GM18909 (cell line): ENCODE measurements at regions not wholly inside any gene's neighbourhood (a gene's known extent, or its start where the extent isn't known, plus 50 kb on each side); places are given as distances from the start of the nearest gene placed in this dataset.
A peak's percentile ranks its signal among the peaks of the same experiment; 100 is the strongest.
"Not testable (repeated sequence)": the region's sequence is repeated elsewhere in the genome, so short reads cannot be mapped to it uniquely, and the experiment has no call there.

Experiments used
- ATAC-seq: cut with Tn5 transposase; IDR thresholded peaks from one replicate; pipeline ENCODE4 v1.9.1; 2021; ENCODE audit warnings: mild to moderate bottlenecking; ENCODE audit not compliant: unreplicated experiment, poor library complexity

DNA sequence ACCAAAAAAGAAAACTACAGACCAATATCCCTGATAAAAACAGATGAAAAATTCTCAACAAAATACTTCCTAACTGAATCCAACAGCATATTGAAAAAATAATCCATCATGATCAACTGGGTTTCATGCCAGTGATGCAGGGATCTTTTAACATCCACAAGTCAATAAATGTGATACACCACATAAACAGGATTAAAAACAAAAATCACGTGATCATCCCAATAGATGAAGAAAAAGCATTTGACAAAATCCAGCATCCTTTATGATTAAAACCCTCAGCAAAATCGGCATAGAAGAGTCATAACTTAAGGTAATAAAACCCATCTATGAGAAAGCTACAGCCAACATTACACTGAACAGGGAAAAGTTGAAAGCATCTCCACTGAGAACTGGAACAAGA lies 107.5 kb downstream of the DCLK3 start:
- ATAC-seq: no peak

GRCh38 chr3:36653095-36653494 lies 111.3 kb downstream of the DCLK3 start:
- no peak for ATAC-seq

- no peak for ATAC-seq
Observed at GRCh38 chr3:36652104-36652503, 112.2 kb downstream of the DCLK3 start.

DNA sequence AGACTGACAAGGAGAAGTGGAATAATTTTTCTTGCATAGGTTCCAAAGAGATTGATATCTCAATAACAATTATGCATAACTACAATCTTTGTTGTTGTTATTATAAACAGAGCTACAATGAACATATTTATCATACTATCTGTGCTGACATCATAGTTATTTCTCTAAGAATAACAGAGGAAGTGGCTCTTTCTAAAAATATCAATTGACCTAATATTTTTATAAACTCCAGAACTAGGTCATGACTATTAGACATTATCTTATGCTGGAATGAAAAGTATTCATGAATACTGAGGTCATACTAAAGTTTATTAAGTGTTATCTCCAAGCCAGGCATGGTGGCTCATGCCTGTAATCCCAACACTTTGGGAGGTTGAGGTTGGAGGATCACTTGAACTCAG lies 114.1 kb downstream of the DCLK3 start:
- ATAC-seq: no peak

GRCh38 chr3:36649125-36649524 lies 115.2 kb downstream of the DCLK3 start:
- ATAC-seq: peak; percentile 22

- ATAC-seq: peak; percentile 85
Observed at GRCh38 chr3:36648241-36649034, 115.9 kb downstream of the DCLK3 start.

GRCh38 chr3:36647423-36647853 lies 116.9 kb downstream of the DCLK3 start:
- ATAC-seq: no peak

DNA sequence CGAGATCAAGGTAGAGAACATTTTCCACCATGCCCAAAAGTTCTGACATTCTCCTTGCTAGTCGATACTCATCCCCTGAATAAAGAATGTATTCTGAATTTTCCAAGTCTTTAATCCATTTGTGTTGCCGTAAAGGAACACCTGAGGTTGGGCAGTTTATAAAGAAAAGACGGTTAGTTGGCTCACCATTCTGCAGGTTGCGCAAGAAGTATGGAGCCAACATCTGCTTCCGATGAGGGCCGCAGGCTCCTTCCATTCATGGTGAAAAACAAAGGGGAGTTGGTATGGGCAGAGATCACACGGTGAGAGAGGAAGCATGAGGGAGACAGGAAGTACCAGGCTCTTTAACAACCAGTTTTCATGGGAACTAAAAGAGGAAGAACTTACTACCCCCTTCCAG lies 121.2 kb downstream of the DCLK3 start:
- no peak for ATAC-seq

DNA sequence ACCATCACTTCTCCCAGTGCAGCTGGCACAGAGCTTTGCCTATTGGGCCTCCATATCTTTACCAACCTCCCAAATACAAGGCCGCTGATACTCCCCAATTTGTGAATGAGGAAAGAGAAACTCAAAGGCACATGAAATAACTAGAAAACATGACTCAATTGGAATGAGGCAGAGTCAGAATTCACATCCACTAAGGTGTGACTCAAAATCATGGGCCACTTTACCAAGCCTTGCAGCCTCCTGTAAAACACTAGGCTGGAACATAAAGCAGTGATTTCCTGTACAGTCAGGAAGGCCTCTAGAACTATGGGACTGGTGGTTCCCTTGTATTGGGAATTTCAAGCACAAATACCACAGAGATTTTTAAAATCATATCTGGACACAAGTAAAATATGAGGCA lies 128.6 kb downstream of the DCLK3 start:
- ATAC-seq: no peak

GRCh38 chr3:36633897-36634296 lies 130.5 kb downstream of the DCLK3 start:
- not testable (repeated sequence) for ATAC-seq

- ATAC-seq: no peak
Observed at GRCh38 chr3:36633060-36633459, 131.3 kb downstream of the DCLK3 start.

DNA sequence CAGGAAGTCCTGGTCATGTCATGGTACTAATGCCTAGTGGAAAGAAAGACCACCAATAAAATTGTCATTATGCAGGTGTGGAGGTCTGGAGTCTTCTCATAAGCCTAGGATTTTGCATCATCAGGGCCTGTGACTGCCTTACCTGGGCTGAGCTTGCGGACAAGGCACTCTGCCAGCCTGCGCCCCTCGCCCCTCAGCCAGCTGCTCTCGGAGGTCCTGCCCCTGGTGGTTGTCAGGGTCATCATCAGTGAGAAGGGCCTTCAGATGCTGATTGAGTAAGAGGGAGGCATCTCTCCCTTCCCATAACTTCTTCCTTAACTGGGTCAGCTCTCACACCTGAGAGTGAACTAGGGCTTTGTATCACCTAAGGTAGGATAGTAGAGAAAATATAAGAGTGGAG lies 132.8 kb downstream of the DCLK3 start:
- no peak for ATAC-seq

DNA sequence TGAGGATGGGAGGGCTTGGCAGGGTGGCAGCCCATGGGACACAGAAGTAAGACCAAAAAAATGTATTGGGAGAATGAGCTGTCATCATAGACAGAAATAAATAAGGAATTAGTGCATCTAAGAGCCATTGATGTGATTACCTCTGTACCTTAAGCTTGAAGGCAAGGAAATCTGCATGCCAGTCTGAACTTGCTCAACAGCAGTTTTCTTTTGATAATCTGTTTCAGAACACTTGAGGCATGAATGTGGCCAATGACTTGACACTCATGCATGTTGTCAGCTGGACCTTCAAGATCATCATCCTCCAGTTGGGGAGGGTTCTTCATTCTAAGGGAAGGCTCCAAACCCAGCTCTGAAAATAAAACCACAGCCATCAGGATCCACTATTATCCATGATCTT lies 148.5 kb downstream of the DCLK3 start:
- ATAC-seq: no peak

DNA sequence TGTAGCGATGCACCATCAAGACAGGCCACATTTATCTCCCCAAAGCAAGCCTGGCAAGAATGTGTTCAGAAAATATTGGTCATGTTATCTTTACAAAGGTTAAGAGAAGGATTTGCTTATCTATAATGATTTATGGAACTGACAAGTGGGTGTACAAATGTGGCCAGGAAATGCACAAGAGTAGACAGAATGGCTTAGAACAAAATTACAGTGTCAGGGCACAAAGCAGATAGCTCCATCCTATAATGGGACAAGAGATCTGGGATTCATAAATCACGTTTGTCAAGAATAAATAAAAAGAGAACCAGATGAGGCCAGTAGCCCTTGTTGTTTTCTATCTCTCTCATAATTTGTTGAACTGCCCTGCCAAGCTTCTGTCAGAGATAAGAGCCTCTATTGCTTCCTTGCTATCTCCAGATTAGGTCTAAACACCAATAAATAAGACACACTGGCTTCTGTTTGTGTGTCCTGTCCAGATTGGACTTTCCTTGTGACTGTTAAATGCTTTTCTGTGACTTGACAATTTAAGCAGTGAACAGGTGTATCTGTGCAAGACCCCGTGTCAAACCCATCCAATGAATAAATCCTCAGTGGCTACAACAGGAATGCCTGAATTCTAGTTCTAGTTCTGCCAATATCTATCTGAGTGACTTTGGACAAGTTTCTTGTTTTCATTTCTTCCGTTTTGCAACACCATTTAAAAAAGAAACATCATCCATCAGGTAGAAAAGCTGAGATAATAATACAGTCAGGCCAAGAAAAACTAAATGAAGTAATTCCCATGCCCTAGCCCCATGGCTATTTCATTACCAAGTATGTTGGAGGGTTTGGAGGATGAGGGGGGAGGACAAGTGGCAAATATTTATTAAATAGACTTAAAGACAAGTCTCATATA lies 157.2 kb downstream of the DCLK3 start:
- no peak for ATAC-seq

DNA sequence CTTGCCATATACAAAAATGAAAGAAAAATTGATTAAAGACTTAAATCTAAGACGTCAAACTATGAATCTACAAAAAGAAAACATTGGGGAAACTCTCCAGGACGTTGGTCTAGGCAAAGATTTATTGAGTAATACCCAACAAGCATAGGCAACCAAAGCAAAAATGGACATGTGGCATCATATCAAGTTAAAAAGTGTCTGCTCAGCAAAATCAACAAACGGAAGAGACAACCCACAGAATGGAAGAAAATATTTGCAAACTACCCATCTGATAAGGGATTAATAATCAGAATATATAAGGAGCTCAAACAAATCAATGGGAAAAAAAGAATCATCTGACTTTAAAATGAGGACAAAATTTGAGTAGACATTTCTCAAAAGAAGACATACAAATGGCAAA lies 160.9 kb downstream of the DCLK3 start:
- ATAC-seq: no peak

DNA sequence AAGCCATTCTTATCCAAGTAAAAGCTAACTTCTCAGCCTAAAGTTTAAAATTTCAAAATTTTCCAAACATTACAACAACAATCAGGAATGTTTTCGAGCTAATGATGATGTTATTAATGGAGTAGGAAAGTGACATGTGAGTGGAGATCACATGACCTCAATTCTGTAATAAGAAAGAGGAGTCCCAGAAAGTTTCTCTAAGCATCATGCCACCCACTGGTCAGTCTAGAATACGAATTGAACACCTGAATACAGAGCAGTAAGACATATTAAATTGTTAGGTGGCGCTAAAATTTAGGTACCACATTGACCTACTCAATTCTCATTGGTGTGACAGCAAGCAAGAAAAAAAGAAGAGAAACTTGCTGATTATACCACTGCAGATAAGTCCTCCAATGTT lies 163.9 kb downstream of the DCLK3 start:
- no peak for ATAC-seq
